ENCODE measurements at regions not wholly inside any gene's neighbourhood (a gene's known extent, or its start where the extent isn't known, plus 50 kb on each side); places are given as distances from the start of the nearest gene placed in this dataset.

GRCh38 chr5:54656261-54656728, 138.7 kb downstream of the SNX18 start:
- WGBS, 5 donors: 18 to 50% (median 21%) methylated on average over 2 of the region's 2 CpGs
- intact Hi-C loops (cut with DNase I; ENCODE audit: low total_unique reads): no loop called here
- Histone ChIP-seq H3K4me1 (peaks cover 0 to 40% (median 25%) of the 10 kb centered on the region in 4 donors), H3K9me3 (no peaks in the 10 kb centered on the region), H3K36me3 (no peaks in the 10 kb centered on the region), H3K27me3 (no peaks in the 10 kb centered on the region), H3K4me3 (no peak overlapping the region), H3K27ac (peak overlapping the region in 3 of 5 donors; percentile 40 to 64 (median 44))
- no peak for TF ChIP-seq EP300 (IDR thresholded peaks at IDR 0.05)
- peak; percentile 22 to 32 (median 25) for TF ChIP-seq POLR2AphosphoS5 (IDR thresholded peaks at IDR 0.05)
- DNase-seq: peak; percentile 24 to 70

- TF ChIP-seq EP300 (IDR thresholded peaks at IDR 0.05): no peak
- TF ChIP-seq POLR2A (IDR thresholded peaks at IDR 0.05): no peak
- TF ChIP-seq CTCF (IDR thresholded peaks at IDR 0.05): no peak
- TF ChIP-seq POLR2AphosphoS5 (IDR thresholded peaks at IDR 0.05): no peak
- intact Hi-C loops (cut with DNase I; ENCODE audit: low total_unique reads): no loop called here
- WGBS, 5 donors: 81 to 95% (median 94%) methylated on average over 2 of the region's 2 CpGs
- Histone ChIP-seq H3K27me3 (no peaks in the 10 kb centered on the region), H3K36me3 (no peaks in the 10 kb centered on the region), H3K4me3 (no peak overlapping the region), H3K9me3 (no peaks in the 10 kb centered on the region), H3K4me1 (peaks cover 0 to 43% (median 28%) of the 10 kb centered on the region in 4 donors), H3K27ac (peak overlapping the region in 3 of 5 donors; percentile 34 to 64 (median 44))
- DNase-seq: no peak
Measured at GRCh38 chr5:54655761-54656160, 138.2 kb downstream of the SNX18 start.

- no peak overlapping the region for H3K4me3 ChIP-seq
- WGBS, 5 donors: 64 to 100% (median 91%) methylated on average over 1 of the region's 1 CpG
- intact Hi-C loops (cut with DNase I; ENCODE audit: low total_unique reads): no loop called here
- H3K27me3 ChIP-seq: no peaks in the 10 kb centered on the region
- H3K27ac ChIP-seq: peak overlapping the region in 3 of 5 donors; percentile 27 to 64 (median 34)
- TF ChIP-seq POLR2AphosphoS5 (IDR thresholded peaks at IDR 0.05) (no peak), CTCF (IDR thresholded peaks at IDR 0.05) (no peak), POLR2A (IDR thresholded peaks at IDR 0.05) (no peak), EP300 (IDR thresholded peaks at IDR 0.05) (no peak)
- H3K36me3 ChIP-seq: no peaks in the 10 kb centered on the region
- DNase-seq: no peak
- no peaks in the 10 kb centered on the region for H3K9me3 ChIP-seq
- H3K4me1 ChIP-seq: peaks cover 0 to 43% (median 28%) of the 10 kb centered on the region in 4 donors
Measured at GRCh38 chr5:54655266-54655665, 137.7 kb downstream of the SNX18 start.

- no peak for DNase-seq
- no peaks in the 10 kb centered on the region for H3K27me3 ChIP-seq
- H3K9me3 ChIP-seq: no peaks in the 10 kb centered on the region
- TF ChIP-seq EP300 (IDR thresholded peaks at IDR 0.05): no peak
- TF ChIP-seq POLR2AphosphoS5 (IDR thresholded peaks at IDR 0.05): no peak
- TF ChIP-seq CTCF (IDR thresholded peaks at IDR 0.05): no peak
- TF ChIP-seq POLR2A (IDR thresholded peaks at IDR 0.05): no peak
- H3K4me3 ChIP-seq: no peak overlapping the region
- H3K36me3 ChIP-seq: no peaks in the 10 kb centered on the region
- intact Hi-C loops (cut with DNase I; ENCODE audit: low total_unique reads): no loop called here
- 90 to 98% (median 94%) methylated on average over 2 of the region's 2 CpGs for WGBS, 5 donors
- H3K27ac ChIP-seq: no peak overlapping the region
- H3K4me1 ChIP-seq: peaks cover 0 to 43% (median 28%) of the 10 kb centered on the region in 4 donors
Measured at GRCh38 chr5:54653956-54654614, 136.5 kb downstream of the SNX18 start.

Data from stomach (tissue), 8 donors.